Retinal pigment epithelial cell (primary cell): ENCODE measurements at regions not wholly inside any gene's neighbourhood (a gene's known extent, or its start where the extent isn't known, plus 50 kb on each side); places are given as distances from the start of the nearest gene placed in this dataset.

Experiments used
- DNase-seq: peaks from one replicate; pipeline ENCODE4 v3.0.0-alpha.2; 2010; ENCODE audit warnings: low read depth
- H3K4me3 ChIP-seq: 2 replicates; pipeline ENCODE4 v1.5.1; 2011; ENCODE audit warnings: mild to moderate bottlenecking, low read length, control low read depth, moderate library complexity
- CTCF ChIP-seq: conservative IDR thresholded peaks from 2 replicates; pipeline ENCODE4 v1.5.1; 2011; ENCODE audit warnings: low read depth, low read length, control low read depth, inconsistent platforms

GRCh38 chr6:49370518-49370917, 92.5 kb downstream of the MMUT start:
- no peak for TF ChIP-seq CTCF
- no peak for DNase-seq
- H3K4me3 ChIP-seq: no peak overlapping the region

GRCh38 chr6:49366539-49366938, 96.5 kb downstream of the MMUT start:
- no peak for DNase-seq
- H3K4me3 ChIP-seq: no peak overlapping the region
- no peak for TF ChIP-seq CTCF

GRCh38 chr6:49348561-49348960, 114.5 kb downstream of the MMUT start:
- no peak for TF ChIP-seq CTCF
- H3K4me3 ChIP-seq: no peak overlapping the region
- DNase-seq: no peak

- TF ChIP-seq CTCF: no peak
- no peak overlapping the region for H3K4me3 ChIP-seq
- DNase-seq: no peak
Observed at GRCh38 chr6:49342410-49342809, 120.6 kb downstream of the MMUT start.

GRCh38 chr6:49341869-49342268, 121.2 kb downstream of the MMUT start:
- TF ChIP-seq CTCF: no peak
- no peak for DNase-seq
- H3K4me3 ChIP-seq: no peak overlapping the region

GRCh38 chr6:49339096-49339495, 124.0 kb downstream of the MMUT start:
- H3K4me3 ChIP-seq: no peak overlapping the region
- TF ChIP-seq CTCF: no peak
- DNase-seq: no peak

- no peak overlapping the region for H3K4me3 ChIP-seq
- DNase-seq: no peak
- no peak for TF ChIP-seq CTCF
Observed at GRCh38 chr6:49336514-49337131, 126.4 kb downstream of the MMUT start.
